ENCODE measurements at regions not wholly inside any gene's neighbourhood (a gene's known extent, or its start where the extent isn't known, plus 50 kb on each side); places are given as distances from the start of the nearest gene placed in this dataset.
"Not testable (repeated sequence)": the region's sequence is repeated elsewhere in the genome, so short reads cannot be mapped to it uniquely, and the experiment has no call there.

GRCh38 chr16:29179401-29180205, 194.8 kb downstream of the LAT start:
- BruUV-seq (replicated peaks); H3K4me3 ChIP-seq; H4K20me1 ChIP-seq (replicated peaks; ENCODE audit: control insufficient read depth, insufficient read depth, low read length); H3K9me1 ChIP-seq (ENCODE audit: control insufficient read depth, insufficient read depth, low read length); H2AFZ ChIP-seq (ENCODE audit: low read depth, low read length); H3K9ac ChIP-seq (ENCODE audit: insufficient read depth in 1 of 2, low read depth in 2 of 2, low read length in 2 of 2); FAIRE-seq; H3K4me2 ChIP-seq (ENCODE audit: insufficient read depth, low read length); CTCF ChIA-PET (ENCODE audit: low intra/inter-chr PET ratio); H3K9me3 ChIP-seq (replicated peaks; ENCODE audit: control insufficient read depth, insufficient read depth, low read depth, low read length); H3K36me3 ChIP-seq (ENCODE audit: control insufficient read depth, insufficient read depth, low read length); H3K27ac ChIP-seq (ENCODE audit: extremely low read depth, low read depth, low read length); H3K79me2 ChIP-seq (ENCODE audit: control insufficient read depth, insufficient read depth, low read length); ATAC-seq; intact Hi-C loops (cut with micrococcal nuclease): not testable (repeated sequence)
- peaks cover 0 to 19% of the 10 kb centered on the region in 2 experiments; a peak in 2 of 5 replicates for H3K27me3 ChIP-seq (ENCODE audit: control insufficient read depth in 2 of 2, insufficient read depth in 2 of 2, low read length in 2 of 2)
- WGBS (ENCODE audit: insufficient coverage, low coverage, missing lambda C conversion rate) = 59% methylated on average over 21 of the region's 25 CpGs
- POLR2A ChIA-PET = interaction anchor here (0.7 to 0.8 kb wide), 3 partner anchors 12 to 1356 kb away, joined by 3 read pairs; no protein-coding TSS in a partner anchor
- TF ChIP-seq CTCF (IDR thresholded peaks at IDR 0.05 in 2 of 3, conservative IDR thresholded peaks at IDR 0.05 in 1 of 3; ENCODE audit: insufficient read depth in 2 of 3, low read depth in 1 of 3, low read length in 3 of 3) = 0 out of 6 replicates have a peak, but pooled peaks of 1 of the 3 experiments have one; percentile 17
- peaks cover 14 to 54% of the 10 kb centered on the region in 2 experiments; a peak in 4 of 5 replicates for H3K4me1 ChIP-seq (replicated peaks in 1 of 2; ENCODE audit: control insufficient read depth in 2 of 2, insufficient read depth in 2 of 2, low read length in 2 of 2)
- peak in 2 of 4 experiments; percentile 12 to 14 for DNase-seq (ENCODE audit: extremely low read depth in 1 of 4, low spot score in 3 of 4)
- in situ Hi-C loops (cut with MboI) = loop anchor here (10.0 kb wide), 1 partner anchor 55 kb away; no protein-coding TSS in a partner anchor

Data from K562 (cell line).